Endothelial cell of umbilical vein (primary cell): ENCODE measurements at regions not wholly inside any gene's neighbourhood (a gene's known extent, or its start where the extent isn't known, plus 50 kb on each side); places are given as distances from the start of the nearest gene placed in this dataset.

Experiments
- EZH2 ChIP-seq: IDR thresholded peaks from 2 replicates; pipeline ENCODE4 v1.6.1; 2012; ENCODE audit warnings: borderline replicate concordance, low read depth, mild to moderate bottlenecking, moderate library complexity, low read length, inconsistent platforms; ENCODE audit not compliant: severe bottlenecking
- MYC ChIP-seq: IDR thresholded peaks from one replicate; pipeline ENCODE4 v1.6.1; 2011; ENCODE audit warnings: mild to moderate bottlenecking, low read depth, low read length
- POLR2A ChIP-seq: IDR thresholded peaks from 2 replicates; pipeline ENCODE4 v1.6.1; 2012; ENCODE audit warnings: low read depth, mild to moderate bottlenecking, control low read depth, low read length
- POLR2AphosphoS5 ChIP-seq: IDR thresholded peaks from 2 replicates; pipeline ENCODE4 v1.6.1; 2012; ENCODE audit warnings: low read depth, mild to moderate bottlenecking, control low read depth, low read length, moderate library complexity; ENCODE audit not compliant: insufficient read depth
- TF ChIP-seq, protein P1 (sequence below), 2 donors: IDR thresholded peaks; 1 replicate in 1 of 2; 2 replicates in 1 of 2; pipeline ENCODE4 v1.5.1; 2011; ENCODE audit warnings: low read length in 2 of 2, mild to moderate bottlenecking in 2 of 2, moderate library complexity in 2 of 2, control low read depth in 1 of 2, inconsistent platforms in 1 of 2, low read depth in 1 of 2; ENCODE audit not compliant: insufficient read depth in 1 of 2; ENCODE audit errors: extremely low read depth in 1 of 2
- TF ChIP-seq, protein P2 (sequence below): IDR thresholded peaks from 2 replicates; pipeline ENCODE4 v1.6.1; 2011; ENCODE audit not compliant: insufficient read depth, insufficient read length

- TF ChIP-seq, protein P1, sequence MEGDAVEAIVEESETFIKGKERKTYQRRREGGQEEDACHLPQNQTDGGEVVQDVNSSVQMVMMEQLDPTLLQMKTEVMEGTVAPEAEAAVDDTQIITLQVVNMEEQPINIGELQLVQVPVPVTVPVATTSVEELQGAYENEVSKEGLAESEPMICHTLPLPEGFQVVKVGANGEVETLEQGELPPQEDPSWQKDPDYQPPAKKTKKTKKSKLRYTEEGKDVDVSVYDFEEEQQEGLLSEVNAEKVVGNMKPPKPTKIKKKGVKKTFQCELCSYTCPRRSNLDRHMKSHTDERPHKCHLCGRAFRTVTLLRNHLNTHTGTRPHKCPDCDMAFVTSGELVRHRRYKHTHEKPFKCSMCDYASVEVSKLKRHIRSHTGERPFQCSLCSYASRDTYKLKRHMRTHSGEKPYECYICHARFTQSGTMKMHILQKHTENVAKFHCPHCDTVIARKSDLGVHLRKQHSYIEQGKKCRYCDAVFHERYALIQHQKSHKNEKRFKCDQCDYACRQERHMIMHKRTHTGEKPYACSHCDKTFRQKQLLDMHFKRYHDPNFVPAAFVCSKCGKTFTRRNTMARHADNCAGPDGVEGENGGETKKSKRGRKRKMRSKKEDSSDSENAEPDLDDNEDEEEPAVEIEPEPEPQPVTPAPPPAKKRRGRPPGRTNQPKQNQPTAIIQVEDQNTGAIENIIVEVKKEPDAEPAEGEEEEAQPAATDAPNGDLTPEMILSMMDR (IDR thresholded peaks at IDR 0.05; ENCODE audit: extremely low read depth in 1 of 2, insufficient read depth in 1 of 2, low read depth in 1 of 2, low read length in 2 of 2): no peak
- TF ChIP-seq POLR2A (no peak), EZH2 (no peak), POLR2AphosphoS5 (no peak), MYC (no peak)
- TF ChIP-seq, protein P2, sequence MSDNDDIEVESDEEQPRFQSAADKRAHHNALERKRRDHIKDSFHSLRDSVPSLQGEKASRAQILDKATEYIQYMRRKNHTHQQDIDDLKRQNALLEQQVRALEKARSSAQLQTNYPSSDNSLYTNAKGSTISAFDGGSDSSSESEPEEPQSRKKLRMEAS: no peak
Observed at GRCh38 chr10:52992567-52992966, 220.0 kb upstream of the MBL2 start.
